Ovary (tissue), 7 donors: ENCODE measurements at regions not wholly inside any gene's neighbourhood (a gene's known extent, or its start where the extent isn't known, plus 50 kb on each side); places are given as distances from the start of the nearest gene placed in this dataset.
"Not testable (repeated sequence)": the region's sequence is repeated elsewhere in the genome, so short reads cannot be mapped to it uniquely, and the experiment has no call there.

Experiments
- DNase-seq, 5 donors: peaks; one replicate each; pipeline ENCODE4 v3.0.0-alpha.2; 2019 to 2020
- H3K27ac ChIP-seq, 2 donors: fragments of 200-600 bp; one replicate each; pipeline versions ENCODE4 v1.5.1 to v1.8.0; 2019 to 2022
- H3K27me3 ChIP-seq: fragments of 200-600 bp; one replicate; pipeline ENCODE4 v1.8.0; 2022
- H3K36me3 ChIP-seq: fragments of 200-600 bp; sonication (generic); one replicate; pipeline ENCODE4 v1.5.1; 2019
- H3K4me1 ChIP-seq: one replicate; pipeline ENCODE4 v1.8.1; 2013; ENCODE audit warnings: mild to moderate bottlenecking, moderate library complexity; ENCODE audit not compliant: insufficient read depth
- H3K4me3 ChIP-seq: fragments of 200-600 bp; sonication (generic); one replicate; pipeline ENCODE4 v1.5.1; 2017
- H3K9me3 ChIP-seq, 2 donors: fragments of 200-600 bp in 1 of 2; sonication (generic) in 1 of 2; one replicate each; pipeline versions ENCODE4 v1.5.1 to v1.8.1; 2013 to 2019; ENCODE audit warnings: mild to moderate bottlenecking in 1 of 2, moderate library complexity in 1 of 2
- EP300 ChIP-seq: sonication (generic); formaldehyde crosslinking; IDR thresholded peaks from one replicate; pipeline ENCODE4 v1.6.1; 2017; ENCODE audit warnings: antibody characterized with exemption
- POLR2A ChIP-seq: fragments of 450-650 bp; IDR thresholded peaks from one replicate; pipeline ENCODE4 v1.6.1; 2017; ENCODE audit warnings: antibody characterized with exemption, mild to moderate bottlenecking, moderate library complexity
- WGBS, 3 donors: extraction: QIAGEN DNeasy Blood & Tissue Kit in 1 of 3; methylation state at CpG; one replicate each; pipeline versions ENCODE4 v1.1.5 to v1.1.7; 2013 to 2017; 5-methylcytosine and 5-hydroxymethylcytosine counted together
- intact Hi-C, 4 donors: fragments of 100-400 bp; cut with DNase I; formaldehyde crosslinking; loops; one replicate each; pipeline versions ENCODE4 v1.11.0 to v1.15.1; 2022 to 2023
- TF ChIP-seq, protein P1 (sequence below), 3 donors: fragments of 450-650 bp in 2 of 3; fragments of 200-600 bp in 1 of 3; IDR thresholded peaks; one replicate each; pipeline versions ENCODE4 v1.5.1 to v1.8.0; 2016 to 2022; ENCODE audit warnings: antibody characterized with exemption in 3 of 3, mild to moderate bottlenecking in 1 of 3
- donor health status: DM: no; HTN: no; CAD: no; lungs with moderate emphysema.
- donor health status: DM: no; HTN: no; CAD: no.
- donor health status: Bipolar disorder and iron deficiency.
- donor health status: DM: no; HTN: no; CAD: no.
- donor health status: DM: yes; HTN: yes; CAD: no.

DNA sequence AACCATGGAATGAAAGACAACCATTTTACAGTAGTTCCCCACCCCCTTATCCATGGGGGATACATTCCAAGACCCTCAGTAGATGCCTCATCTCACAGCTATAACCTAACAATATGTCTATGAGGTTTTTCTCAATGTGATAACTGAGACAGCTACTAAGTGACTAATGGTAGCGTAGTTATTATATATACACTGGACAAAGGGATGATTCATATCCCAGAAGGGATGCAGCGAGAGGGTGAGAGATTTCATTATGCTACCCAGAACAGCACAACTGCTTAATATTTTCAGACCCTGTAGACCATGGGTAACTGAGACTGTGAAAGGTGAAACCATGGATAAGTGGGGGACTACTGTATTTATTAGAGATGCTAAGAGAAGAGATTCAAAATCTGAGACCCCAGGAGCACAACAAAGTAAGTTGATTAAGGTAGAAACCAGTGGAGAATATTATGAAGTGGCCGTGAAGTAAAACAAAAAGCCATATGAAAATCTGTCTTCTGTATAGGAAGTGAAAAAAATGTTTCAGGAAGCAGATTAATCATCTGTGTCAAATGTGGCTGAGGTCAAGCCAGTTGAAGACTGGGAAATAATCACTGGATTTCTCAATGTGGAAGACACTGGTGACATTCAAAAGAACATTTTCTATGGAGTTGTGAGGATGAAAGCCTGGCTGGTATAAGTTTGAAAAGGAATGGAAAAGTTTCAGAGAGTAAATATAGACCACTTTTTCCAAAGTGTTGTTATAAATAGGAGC, 77.2 kb downstream of the RPL10L start:
- H3K27me3 ChIP-seq = no peaks in the 10 kb centered on the region
- no peak for TF ChIP-seq POLR2A
- TF ChIP-seq EP300 = no peak
- TF ChIP-seq, protein P1, sequence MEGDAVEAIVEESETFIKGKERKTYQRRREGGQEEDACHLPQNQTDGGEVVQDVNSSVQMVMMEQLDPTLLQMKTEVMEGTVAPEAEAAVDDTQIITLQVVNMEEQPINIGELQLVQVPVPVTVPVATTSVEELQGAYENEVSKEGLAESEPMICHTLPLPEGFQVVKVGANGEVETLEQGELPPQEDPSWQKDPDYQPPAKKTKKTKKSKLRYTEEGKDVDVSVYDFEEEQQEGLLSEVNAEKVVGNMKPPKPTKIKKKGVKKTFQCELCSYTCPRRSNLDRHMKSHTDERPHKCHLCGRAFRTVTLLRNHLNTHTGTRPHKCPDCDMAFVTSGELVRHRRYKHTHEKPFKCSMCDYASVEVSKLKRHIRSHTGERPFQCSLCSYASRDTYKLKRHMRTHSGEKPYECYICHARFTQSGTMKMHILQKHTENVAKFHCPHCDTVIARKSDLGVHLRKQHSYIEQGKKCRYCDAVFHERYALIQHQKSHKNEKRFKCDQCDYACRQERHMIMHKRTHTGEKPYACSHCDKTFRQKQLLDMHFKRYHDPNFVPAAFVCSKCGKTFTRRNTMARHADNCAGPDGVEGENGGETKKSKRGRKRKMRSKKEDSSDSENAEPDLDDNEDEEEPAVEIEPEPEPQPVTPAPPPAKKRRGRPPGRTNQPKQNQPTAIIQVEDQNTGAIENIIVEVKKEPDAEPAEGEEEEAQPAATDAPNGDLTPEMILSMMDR (IDR thresholded peaks at IDR 0.05) = no peak
- no peak overlapping the region for H3K27ac ChIP-seq
- H3K4me3 ChIP-seq = no peak overlapping the region
- intact Hi-C loops = no loop called here
- no peaks in the 10 kb centered on the region for H3K36me3 ChIP-seq
- no peak for DNase-seq
- no peaks in the 10 kb centered on the region for H3K9me3 ChIP-seq
- WGBS, 3 donors = 89 to 94% (median 93%) methylated on average over 3 of the region's 3 CpGs
- peaks cover 2% of the 10 kb centered on the region for H3K4me1 ChIP-seq

- intact Hi-C loops = no loop called here
Measured at GRCh38 chr14:46573498-46573897, 78.1 kb downstream of the RPL10L start.

GRCh38 chr14:46571970-46572369, 79.6 kb downstream of the RPL10L start:
- WGBS, 3 donors = 77 to 86% (median 79%) methylated on average over 2 of the region's 2 CpGs

More at GRCh38 chr14:46573498-46573897, 78.1 kb downstream of the RPL10L start:
- no peaks in the 10 kb centered on the region for H3K36me3 ChIP-seq
- H3K4me3 ChIP-seq = no peak overlapping the region
- H3K4me1 ChIP-seq = peaks cover 2% of the 10 kb centered on the region
- H3K27me3 ChIP-seq = no peaks in the 10 kb centered on the region
- no peak overlapping the region for H3K27ac ChIP-seq
- DNase-seq = no peak
- no peaks in the 10 kb centered on the region for H3K9me3 ChIP-seq
- TF ChIP-seq, protein P1 (IDR thresholded peaks at IDR 0.05) = no peak
- TF ChIP-seq POLR2A (no peak), EP300 (no peak)

GRCh38 chr14:46568161-46568560, 83.4 kb downstream of the RPL10L start:
- H3K27ac ChIP-seq, DNase-seq, H3K27me3 ChIP-seq, H3K4me3 ChIP-seq, intact Hi-C loops, H3K9me3 ChIP-seq, H3K4me1 ChIP-seq, H3K36me3 ChIP-seq: not testable (repeated sequence)
- 50 to 76% (median 65%) methylated on average over 1 of the region's 1 CpG for WGBS, 3 donors

More at GRCh38 chr14:46571970-46572369, 79.6 kb downstream of the RPL10L start:
- Histone ChIP-seq H3K27me3 (no peaks in the 10 kb centered on the region), H3K4me1 (peaks cover 2% of the 10 kb centered on the region), H3K4me3 (no peak overlapping the region), H3K36me3 (no peaks in the 10 kb centered on the region), H3K27ac (no peak overlapping the region), H3K9me3 (no peaks in the 10 kb centered on the region)
- intact Hi-C loops = no loop called here
- TF ChIP-seq EP300 = no peak
- TF ChIP-seq, protein P1 (IDR thresholded peaks at IDR 0.05) = no peak
- TF ChIP-seq POLR2A = no peak
- DNase-seq = no peak

DNA sequence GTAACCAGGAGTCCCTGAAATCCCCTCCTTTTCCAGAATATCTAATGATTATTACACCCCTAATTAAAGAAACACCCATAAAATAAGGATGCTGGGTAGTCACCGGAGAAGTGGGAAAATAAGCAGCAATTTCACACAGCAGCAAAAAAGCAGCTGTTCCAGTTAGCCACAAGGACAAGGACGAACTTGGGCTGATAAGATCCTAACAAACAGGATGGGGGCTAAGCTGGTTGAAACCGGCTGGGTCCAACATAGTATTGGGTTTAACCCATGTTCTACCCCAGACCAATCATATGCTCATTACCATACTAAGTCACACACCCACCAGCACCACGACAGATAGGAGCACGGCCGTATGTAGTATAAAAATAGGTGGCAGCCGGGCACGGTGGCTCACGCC, 100.7 kb downstream of the RPL10L start:
- no peak for DNase-seq
- Histone ChIP-seq H3K4me3 (no peak overlapping the region), H3K4me1 (no peaks in the 10 kb centered on the region), H3K27me3 (no peaks in the 10 kb centered on the region), H3K36me3 (no peaks in the 10 kb centered on the region), H3K9me3 (no peaks in the 10 kb centered on the region), H3K27ac (no peak overlapping the region)
- 66 to 74% (median 69%) methylated on average over 9 of the region's 9 CpGs for WGBS, 3 donors
- no peak for TF ChIP-seq POLR2A
- no peak for TF ChIP-seq EP300
- TF ChIP-seq, protein P1 (IDR thresholded peaks at IDR 0.05) = no peak
- intact Hi-C loops = no loop called here
